GM23338 (cell line): ENCODE measurements at regions not wholly inside any gene's neighbourhood (a gene's known extent, or its start where the extent isn't known, plus 50 kb on each side); places are given as distances from the start of the nearest gene placed in this dataset.
"Not testable (repeated sequence)": the region's sequence is repeated elsewhere in the genome, so short reads cannot be mapped to it uniquely, and the experiment has no call there.

Source experiments
- ATAC-seq: fragments of 200-7000 bp; cut with Tn5 transposase; 3 replicates; pipeline ENCODE4 v1.9.1; 2020
- DNase-seq: peaks from one replicate; pipeline ENCODE4 v3.0.0-alpha.2; 2015; ENCODE audit warnings: low spot score
- H2AFZ ChIP-seq: fragments of 200-600 bp; sonication (generic); 2 replicates; pipeline ENCODE4 v1.8.0; 2016; ENCODE audit warnings: antibody characterized with exemption, mild to moderate bottlenecking, moderate library complexity
- H3F3A ChIP-seq: fragments of 200-600 bp; sonication (generic); replicated peaks from 2 replicates; pipeline ENCODE4 v1.8.0; 2017; ENCODE audit warnings: antibody characterized with exemption, mixed run types, low read depth
- H3K27ac ChIP-seq: fragments of 200-600 bp; sonication (generic); 2 replicates; pipeline ENCODE4 v1.6.1; 2016; ENCODE audit warnings: low read depth
- H3K27me3 ChIP-seq: fragments of 200-600 bp; sonication (generic); 2 replicates; pipeline ENCODE4 v1.8.0; 2016; ENCODE audit warnings: mild to moderate bottlenecking, mixed run types, moderate library complexity; ENCODE audit not compliant: insufficient read depth
- H3K36me3 ChIP-seq: fragments of 200-600 bp; sonication (generic); 2 replicates; pipeline ENCODE4 v1.8.0; 2016; ENCODE audit warnings: mild to moderate bottlenecking; ENCODE audit not compliant: insufficient read depth
- H3K4me1 ChIP-seq: fragments of 200-600 bp; sonication (generic); 2 replicates; pipeline ENCODE4 v1.8.0; 2016; ENCODE audit warnings: mild to moderate bottlenecking, moderate library complexity; ENCODE audit not compliant: insufficient read depth
- H3K4me2 ChIP-seq: fragments of 200-600 bp; sonication (generic); 2 replicates; pipeline ENCODE4 v1.7.1; 2017; ENCODE audit warnings: mixed run types
- H3K4me3 ChIP-seq: fragments of 200-600 bp; sonication (generic); 2 replicates; pipeline ENCODE4 v1.6.1; 2016; ENCODE audit warnings: mixed run types
- H3K79me2 ChIP-seq: fragments of 200-600 bp; sonication (generic); replicated peaks from 2 replicates; pipeline ENCODE4 v1.8.0; 2017; ENCODE audit warnings: mild to moderate bottlenecking; ENCODE audit not compliant: insufficient read depth
- H3K9me2 ChIP-seq: fragments of 200-600 bp; sonication (generic); 2 replicates; pipeline ENCODE4 v1.8.0; 2017; ENCODE audit not compliant: insufficient read depth
- H4K20me1 ChIP-seq: fragments of 200-600 bp; sonication (generic); replicated peaks from 2 replicates; pipeline ENCODE4 v1.8.0; 2017; ENCODE audit warnings: mild to moderate bottlenecking; ENCODE audit not compliant: insufficient read depth
- H3K27ac Mint-ChIP-seq: 2 replicates; pipeline ENCODE4 v1.8.0; 2020; ENCODE audit warnings: inconsistent platforms, mild to moderate bottlenecking, moderate library complexity, mixed read lengths
- H3K27me3 Mint-ChIP-seq: 3 replicates; pipeline ENCODE4 v1.8.0; 2022; ENCODE audit warnings: low read depth, mild to moderate bottlenecking, moderate library complexity, mixed read lengths, inconsistent platforms; ENCODE audit not compliant: insufficient read depth, poor library complexity
- H3K36me3 Mint-ChIP-seq: 3 replicates; pipeline ENCODE4 v1.8.0; 2021; ENCODE audit warnings: low read depth, mild to moderate bottlenecking, inconsistent platforms, moderate library complexity, mixed read lengths
- H3K4me1 Mint-ChIP-seq: 3 replicates; pipeline ENCODE4 v1.8.0; 2020; ENCODE audit warnings: mild to moderate bottlenecking, inconsistent platforms, mixed read lengths
- H3K4me3 Mint-ChIP-seq: 3 replicates; pipeline ENCODE4 v1.8.0; 2021; ENCODE audit warnings: moderate library complexity, mild to moderate bottlenecking, inconsistent platforms, mixed read lengths
- H3K9me3 Mint-ChIP-seq: 3 replicates; pipeline ENCODE4 v1.8.0; 2020; ENCODE audit warnings: moderate library complexity, mild to moderate bottlenecking, inconsistent platforms, mixed read lengths

GRCh38 chr10:42236401-42236800, 402.0 kb downstream of the ZNF33B start:
- not testable (repeated sequence) for H3K4me3 Mint-ChIP-seq, H4K20me1 ChIP-seq, H3K27me3 ChIP-seq, DNase-seq, H3K27me3 Mint-ChIP-seq, H3F3A ChIP-seq, H3K27ac Mint-ChIP-seq, H2AFZ ChIP-seq, H3K4me3 ChIP-seq, ATAC-seq, H3K9me2 ChIP-seq, H3K27ac ChIP-seq, H3K4me2 ChIP-seq, H3K36me3 ChIP-seq, H3K4me1 ChIP-seq, H3K79me2 ChIP-seq, H3K4me1 Mint-ChIP-seq
- Mint-ChIP-seq H3K9me3 (peaks cover 80% of the 10 kb centered on the region), H3K36me3 (peaks cover 18% of the 10 kb centered on the region; the same call in 2 of the 3 replicates)

GRCh38 chr10:42235736-42236135, 402.6 kb downstream of the ZNF33B start:
- H3K27ac Mint-ChIP-seq, H3K4me2 ChIP-seq, H3K4me3 ChIP-seq, H3K4me1 ChIP-seq, H2AFZ ChIP-seq, H3K4me3 Mint-ChIP-seq, DNase-seq, H3K79me2 ChIP-seq, ATAC-seq, H3K27me3 Mint-ChIP-seq, H3K9me2 ChIP-seq, H4K20me1 ChIP-seq, H3F3A ChIP-seq, H3K4me1 Mint-ChIP-seq, H3K27ac ChIP-seq, H3K27me3 ChIP-seq, H3K36me3 ChIP-seq: not testable (repeated sequence)
- Mint-ChIP-seq H3K9me3 (peaks cover 79% of the 10 kb centered on the region), H3K36me3 (peaks cover 21% of the 10 kb centered on the region; the same call in 2 of the 3 replicates)

GRCh38 chr10:42235241-42235640, 403.1 kb downstream of the ZNF33B start:
- H3K27me3 ChIP-seq, ATAC-seq, H3K4me1 Mint-ChIP-seq, H2AFZ ChIP-seq, H3K79me2 ChIP-seq, H3K27ac ChIP-seq, H3K4me2 ChIP-seq, H3K27me3 Mint-ChIP-seq, H3K4me3 ChIP-seq, H3F3A ChIP-seq, H3K27ac Mint-ChIP-seq, H4K20me1 ChIP-seq, DNase-seq, H3K4me1 ChIP-seq, H3K36me3 ChIP-seq, H3K9me2 ChIP-seq, H3K4me3 Mint-ChIP-seq: not testable (repeated sequence)
- Mint-ChIP-seq H3K36me3 (peaks cover 23% of the 10 kb centered on the region; the same call in 2 of the 3 replicates), H3K9me3 (peaks cover 83% of the 10 kb centered on the region)

- peaks cover 25% of the 10 kb centered on the region for H3K36me3 Mint-ChIP-seq
- DNase-seq, H3K4me1 Mint-ChIP-seq, H3K4me3 ChIP-seq, H2AFZ ChIP-seq, H4K20me1 ChIP-seq, H3K27me3 ChIP-seq, H3K79me2 ChIP-seq, H3K4me3 Mint-ChIP-seq, H3K36me3 ChIP-seq, H3K4me2 ChIP-seq, H3K9me2 ChIP-seq, H3K27ac Mint-ChIP-seq, ATAC-seq, H3K27me3 Mint-ChIP-seq, H3K27ac ChIP-seq, H3F3A ChIP-seq, H3K4me1 ChIP-seq: not testable (repeated sequence)
- H3K9me3 Mint-ChIP-seq, result peaks cover 85% of the 10 kb centered on the region
Measured at GRCh38 chr10:42234506-42234905, 403.9 kb downstream of the ZNF33B start.

GRCh38 chr10:42233461-42234206, 404.7 kb downstream of the ZNF33B start:
- not testable (repeated sequence) for H3K27me3 ChIP-seq, H3K4me3 Mint-ChIP-seq, H2AFZ ChIP-seq, H3K79me2 ChIP-seq, H3K4me1 Mint-ChIP-seq, H3F3A ChIP-seq, DNase-seq, H3K4me2 ChIP-seq, H4K20me1 ChIP-seq, H3K4me1 ChIP-seq, H3K27me3 Mint-ChIP-seq, H3K9me2 ChIP-seq, ATAC-seq, H3K27ac Mint-ChIP-seq, H3K27ac ChIP-seq, H3K4me3 ChIP-seq, H3K36me3 ChIP-seq
- Mint-ChIP-seq H3K36me3 (peaks cover 26% of the 10 kb centered on the region), H3K9me3 (peaks cover 81% of the 10 kb centered on the region)

- not testable (repeated sequence) for DNase-seq, H2AFZ ChIP-seq, H3K27ac Mint-ChIP-seq, H3K4me3 ChIP-seq, H3K27me3 Mint-ChIP-seq, H3K36me3 ChIP-seq, H3K4me3 Mint-ChIP-seq, H3K27me3 ChIP-seq, H3K9me2 ChIP-seq, H4K20me1 ChIP-seq, H3K4me1 ChIP-seq, H3K27ac ChIP-seq, H3F3A ChIP-seq, H3K79me2 ChIP-seq, H3K4me2 ChIP-seq, H3K4me1 Mint-ChIP-seq, ATAC-seq
- H3K9me3 Mint-ChIP-seq, result peaks cover 83% of the 10 kb centered on the region
- H3K36me3 Mint-ChIP-seq, result peaks cover 33% of the 10 kb centered on the region
Measured at GRCh38 chr10:42232955-42233354, 405.4 kb downstream of the ZNF33B start.
